ENCODE measurements at regions not wholly inside any gene's neighbourhood (a gene's known extent, or its start where the extent isn't known, plus 50 kb on each side); places are given as distances from the start of the nearest gene placed in this dataset.

DNA sequence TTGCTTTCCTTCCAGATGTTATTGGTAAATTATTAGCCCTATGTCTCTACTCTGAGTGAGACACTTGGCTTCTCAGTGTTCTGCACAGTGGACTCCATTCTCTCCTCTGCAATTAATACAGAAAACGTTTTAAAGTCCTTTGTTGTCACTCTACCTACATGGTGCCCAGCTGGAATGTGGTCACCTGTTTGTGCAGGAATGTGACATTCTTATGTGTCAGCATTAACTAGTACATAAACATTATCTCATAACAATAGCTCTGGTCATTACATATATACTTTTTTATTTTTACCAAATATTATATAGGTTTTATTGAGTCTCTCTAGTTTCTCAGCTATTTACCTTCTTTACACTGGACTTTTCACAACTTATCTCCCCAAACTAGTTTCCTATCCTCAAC is 147.0 kb upstream of the KCNMB2 start:
- 8% methylated on average over 1 of the region's 1 CpG for WGBS (ENCODE audit: insufficient coverage, low coverage, low lambda C conversion rate, missing lambda C conversion rate)
- Histone ChIP-seq H3K36me3 (no peaks in the 10 kb centered on the region), H3K9me3 (no peaks in the 10 kb centered on the region), H3K4me1 (peaks cover 0 to 15% (median 0%) of the 10 kb centered on the region in 4 donors), H3K27me3 (no peaks in the 10 kb centered on the region), H3K4me3 (no peak overlapping the region), H3K27ac (no peak overlapping the region)
- intact Hi-C loops (cut with DNase I) = no loop called here
- ATAC-seq = no peak
- no peak for DNase-seq
- no peak for TF ChIP-seq POLR2A (IDR thresholded peaks at IDR 0.05)
- TF ChIP-seq, protein P1, sequence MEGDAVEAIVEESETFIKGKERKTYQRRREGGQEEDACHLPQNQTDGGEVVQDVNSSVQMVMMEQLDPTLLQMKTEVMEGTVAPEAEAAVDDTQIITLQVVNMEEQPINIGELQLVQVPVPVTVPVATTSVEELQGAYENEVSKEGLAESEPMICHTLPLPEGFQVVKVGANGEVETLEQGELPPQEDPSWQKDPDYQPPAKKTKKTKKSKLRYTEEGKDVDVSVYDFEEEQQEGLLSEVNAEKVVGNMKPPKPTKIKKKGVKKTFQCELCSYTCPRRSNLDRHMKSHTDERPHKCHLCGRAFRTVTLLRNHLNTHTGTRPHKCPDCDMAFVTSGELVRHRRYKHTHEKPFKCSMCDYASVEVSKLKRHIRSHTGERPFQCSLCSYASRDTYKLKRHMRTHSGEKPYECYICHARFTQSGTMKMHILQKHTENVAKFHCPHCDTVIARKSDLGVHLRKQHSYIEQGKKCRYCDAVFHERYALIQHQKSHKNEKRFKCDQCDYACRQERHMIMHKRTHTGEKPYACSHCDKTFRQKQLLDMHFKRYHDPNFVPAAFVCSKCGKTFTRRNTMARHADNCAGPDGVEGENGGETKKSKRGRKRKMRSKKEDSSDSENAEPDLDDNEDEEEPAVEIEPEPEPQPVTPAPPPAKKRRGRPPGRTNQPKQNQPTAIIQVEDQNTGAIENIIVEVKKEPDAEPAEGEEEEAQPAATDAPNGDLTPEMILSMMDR (IDR thresholded peaks at IDR 0.05) = no peak

DNA sequence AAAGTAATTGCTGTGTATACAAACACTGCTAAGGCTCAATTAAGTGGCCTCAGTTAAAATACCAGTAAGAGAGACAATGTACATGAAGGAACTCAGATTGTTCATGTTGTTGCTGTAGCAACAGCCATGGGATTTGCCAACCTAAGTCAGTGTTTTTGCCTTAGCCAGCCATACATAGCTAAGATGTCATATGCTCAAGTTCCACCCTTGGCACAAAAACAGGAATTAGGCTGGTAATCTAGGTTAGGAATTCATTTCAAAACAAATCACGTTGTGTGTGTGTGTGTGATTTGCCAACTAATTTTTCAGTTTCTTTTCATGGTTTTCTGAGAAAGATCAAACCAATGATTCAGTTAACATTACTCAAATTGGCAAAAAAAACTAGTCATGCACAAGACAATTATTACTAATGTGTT is 143.7 kb upstream of the KCNMB2 start:
- H3K4me3 ChIP-seq = no peak overlapping the region
- no peaks in the 10 kb centered on the region for H3K36me3 ChIP-seq
- H3K27ac ChIP-seq = no peak overlapping the region
- WGBS (ENCODE audit: insufficient coverage, low coverage, low lambda C conversion rate, missing lambda C conversion rate) = 0% methylated on average over 1 of the region's 1 CpG
- peaks cover 0 to under 1% (median 0%) of the 10 kb centered on the region in 4 donors for H3K4me1 ChIP-seq
- H3K9me3 ChIP-seq = no peaks in the 10 kb centered on the region
- ATAC-seq (no peak), DNase-seq (no peak)
- TF ChIP-seq, protein P1 (IDR thresholded peaks at IDR 0.05) = no peak
- no peak for TF ChIP-seq POLR2A (IDR thresholded peaks at IDR 0.05)
- no peaks in the 10 kb centered on the region for H3K27me3 ChIP-seq
- intact Hi-C loops (cut with DNase I) = no loop called here

DNA sequence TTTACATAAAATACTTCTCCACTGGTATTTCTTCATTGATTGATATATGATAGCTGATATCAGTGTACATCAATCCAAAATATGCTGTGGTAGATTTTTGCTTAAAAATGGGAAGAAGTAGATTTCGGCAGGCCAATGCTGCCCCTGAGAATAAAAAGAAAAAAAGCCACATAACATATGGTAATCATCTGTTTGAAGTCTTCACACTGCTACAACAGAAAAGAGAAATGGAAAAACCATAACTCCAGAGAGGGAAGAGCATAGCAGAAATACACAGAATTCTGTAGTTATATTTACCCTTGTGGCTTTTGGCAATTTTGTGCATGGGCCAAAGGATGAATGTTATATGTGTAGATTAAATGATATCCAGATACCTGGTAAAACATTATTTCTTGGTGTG is 143.1 kb upstream of the KCNMB2 start:
- Histone ChIP-seq H3K36me3 (no peaks in the 10 kb centered on the region), H3K27ac (no peak overlapping the region), H3K4me1 (no peaks in the 10 kb centered on the region), H3K27me3 (no peaks in the 10 kb centered on the region), H3K9me3 (no peaks in the 10 kb centered on the region), H3K4me3 (no peak overlapping the region)
- 22% methylated on average over 1 of the region's 1 CpG for WGBS (ENCODE audit: insufficient coverage, low coverage, low lambda C conversion rate, missing lambda C conversion rate)
- TF ChIP-seq, protein P1 (IDR thresholded peaks at IDR 0.05) = no peak
- no peak for TF ChIP-seq POLR2A (IDR thresholded peaks at IDR 0.05)
- intact Hi-C loops (cut with DNase I) = no loop called here
- no peak for DNase-seq
- ATAC-seq = no peak

DNA sequence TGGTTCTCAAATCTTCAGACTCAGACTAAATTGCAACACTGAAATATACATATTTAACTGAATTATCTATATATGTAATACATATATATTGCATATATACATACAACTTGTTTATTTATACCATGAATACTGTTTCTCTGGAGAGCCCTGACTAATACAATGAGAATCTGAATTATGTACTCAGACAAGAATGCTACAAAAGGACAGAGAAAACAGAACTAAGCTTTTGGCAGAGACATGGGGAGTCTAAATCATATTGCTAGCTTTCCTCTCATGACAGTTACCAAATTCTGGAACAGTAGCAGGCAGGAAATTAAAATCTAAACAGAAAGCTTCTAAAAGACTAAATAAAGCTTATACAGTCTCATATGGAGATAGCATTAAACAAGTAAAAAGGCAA is 142.4 kb upstream of the KCNMB2 start:
- H3K27ac ChIP-seq = no peak overlapping the region

More for the DNA sequence above, 142.4 kb upstream of the KCNMB2 start:
- Histone ChIP-seq H3K36me3 (no peaks in the 10 kb centered on the region), H3K4me3 (no peak overlapping the region), H3K4me1 (no peaks in the 10 kb centered on the region), H3K9me3 (no peaks in the 10 kb centered on the region), H3K27me3 (no peaks in the 10 kb centered on the region)
- no peak for DNase-seq
- ATAC-seq = no peak
- intact Hi-C loops (cut with DNase I) = no loop called here
- TF ChIP-seq, protein P1 (IDR thresholded peaks at IDR 0.05) = no peak
- TF ChIP-seq POLR2A (IDR thresholded peaks at IDR 0.05) = no peak
